ENCODE measurements at regions not wholly inside any gene's neighbourhood (a gene's known extent, or its start where the extent isn't known, plus 50 kb on each side); places are given as distances from the start of the nearest gene placed in this dataset.

GRCh38 chr4:174147863-174148262 lies 135.6 kb downstream of the FBXO8 start:
- no peaks in the 10 kb centered on the region for H4K20me1 ChIP-seq (ENCODE audit: insufficient read depth, low read length)
- no peaks in the 10 kb centered on the region for H3K36me3 ChIP-seq (ENCODE audit: insufficient read depth, low read length)
- no peak overlapping the region for H3K27ac ChIP-seq (ENCODE audit: low read depth, low read length)
- no peak overlapping the region for H3K4me3 ChIP-seq (ENCODE audit: insufficient read depth, low read length)
- no peaks in the 10 kb centered on the region for H3K27me3 ChIP-seq (ENCODE audit: insufficient read depth, low read length)
- no peak overlapping the region for H3K4me2 ChIP-seq (ENCODE audit: insufficient read depth, low read length)
- DNase-seq (ENCODE audit: insufficient read length, low spot score, missing footprints) = no peak
- H3K4me1 ChIP-seq (ENCODE audit: insufficient read depth, low read length) = no peaks in the 10 kb centered on the region
- no peaks in the 10 kb centered on the region for H3K9me3 ChIP-seq (ENCODE audit: low read depth, low read length)
- no peaks in the 10 kb centered on the region for H3K79me2 ChIP-seq (ENCODE audit: insufficient read depth, low read length)
- no peak for TF ChIP-seq CTCF (IDR thresholded peaks at IDR 0.05; ENCODE audit: extremely low read depth, low read depth, low read length)
- H2AFZ ChIP-seq (ENCODE audit: low read length) = no peak overlapping the region

GRCh38 chr4:174144106-174144505 lies 139.4 kb downstream of the FBXO8 start:
- no peak overlapping the region for H3K4me3 ChIP-seq (ENCODE audit: insufficient read depth, low read length)
- no peaks in the 10 kb centered on the region for H3K36me3 ChIP-seq (ENCODE audit: insufficient read depth, low read length)
- H3K4me2 ChIP-seq (ENCODE audit: insufficient read depth, low read length) = no peak overlapping the region
- H3K9me3 ChIP-seq (ENCODE audit: low read depth, low read length) = no peaks in the 10 kb centered on the region
- H3K79me2 ChIP-seq (ENCODE audit: insufficient read depth, low read length) = no peaks in the 10 kb centered on the region
- H3K4me1 ChIP-seq (ENCODE audit: insufficient read depth, low read length) = no peaks in the 10 kb centered on the region
- no peaks in the 10 kb centered on the region for H3K27me3 ChIP-seq (ENCODE audit: insufficient read depth, low read length)
- H3K27ac ChIP-seq (ENCODE audit: low read depth, low read length) = no peak overlapping the region
- no peaks in the 10 kb centered on the region for H4K20me1 ChIP-seq (ENCODE audit: insufficient read depth, low read length)
- no peak for DNase-seq (ENCODE audit: insufficient read length, low spot score, missing footprints)
- H2AFZ ChIP-seq (ENCODE audit: low read length) = no peak overlapping the region
- no peak for TF ChIP-seq CTCF (IDR thresholded peaks at IDR 0.05; ENCODE audit: extremely low read depth, low read depth, low read length)

GRCh38 chr4:174141876-174142275 lies 141.6 kb downstream of the FBXO8 start:
- H3K36me3 ChIP-seq (ENCODE audit: insufficient read depth, low read length) = no peaks in the 10 kb centered on the region
- DNase-seq (ENCODE audit: insufficient read length, low spot score, missing footprints) = no peak

GRCh38 chr4:174138616-174139015 lies 144.9 kb downstream of the FBXO8 start:
- Histone ChIP-seq H3K79me2 (ENCODE audit: insufficient read depth, low read length) (no peaks in the 10 kb centered on the region), H3K4me2 (ENCODE audit: insufficient read depth, low read length) (no peak overlapping the region), H3K27me3 (ENCODE audit: insufficient read depth, low read length) (no peaks in the 10 kb centered on the region), H3K27ac (ENCODE audit: low read depth, low read length) (no peak overlapping the region), H2AFZ (ENCODE audit: low read length) (no peak overlapping the region), H3K36me3 (ENCODE audit: insufficient read depth, low read length) (no peaks in the 10 kb centered on the region), H3K4me1 (ENCODE audit: insufficient read depth, low read length) (no peaks in the 10 kb centered on the region), H4K20me1 (ENCODE audit: insufficient read depth, low read length) (no peaks in the 10 kb centered on the region), H3K9me3 (ENCODE audit: low read depth, low read length) (no peaks in the 10 kb centered on the region), H3K4me3 (ENCODE audit: insufficient read depth, low read length) (no peak overlapping the region)
- TF ChIP-seq CTCF (IDR thresholded peaks at IDR 0.05; ENCODE audit: extremely low read depth, low read depth, low read length) = no peak
- DNase-seq (ENCODE audit: insufficient read length, low spot score, missing footprints) = no peak

More at GRCh38 chr4:174141876-174142275, 141.6 kb downstream of the FBXO8 start:
- H3K9me3 ChIP-seq (ENCODE audit: low read depth, low read length) = no peaks in the 10 kb centered on the region
- H3K27ac ChIP-seq (ENCODE audit: low read depth, low read length) = no peak overlapping the region
- no peaks in the 10 kb centered on the region for H3K27me3 ChIP-seq (ENCODE audit: insufficient read depth, low read length)
- H3K4me3 ChIP-seq (ENCODE audit: insufficient read depth, low read length) = no peak overlapping the region
- H2AFZ ChIP-seq (ENCODE audit: low read length) = no peak overlapping the region
- H3K79me2 ChIP-seq (ENCODE audit: insufficient read depth, low read length) = no peaks in the 10 kb centered on the region
- H3K4me1 ChIP-seq (ENCODE audit: insufficient read depth, low read length) = no peaks in the 10 kb centered on the region
- no peaks in the 10 kb centered on the region for H4K20me1 ChIP-seq (ENCODE audit: insufficient read depth, low read length)
- TF ChIP-seq CTCF (IDR thresholded peaks at IDR 0.05; ENCODE audit: extremely low read depth, low read depth, low read length) = no peak
- no peak overlapping the region for H3K4me2 ChIP-seq (ENCODE audit: insufficient read depth, low read length)
